ENCODE measurements at regions not wholly inside any gene's neighbourhood (a gene's known extent, or its start where the extent isn't known, plus 50 kb on each side); places are given as distances from the start of the nearest gene placed in this dataset.

- Histone ChIP-seq H3K4me3 (no peak overlapping the region), H3K4me2 (no peak overlapping the region), H4K20me1 (replicated peaks; ENCODE audit: insufficient read depth) (no peaks in the 10 kb centered on the region), H3K9me2 (ENCODE audit: insufficient read depth) (no peaks in the 10 kb centered on the region), H2AFZ (no peak overlapping the region), H3K27ac (ENCODE audit: low read depth) (no peak overlapping the region), H3K4me1 (ENCODE audit: insufficient read depth) (no peaks in the 10 kb centered on the region), H3K27me3 (ENCODE audit: insufficient read depth) (no peaks in the 10 kb centered on the region), H3K79me2 (replicated peaks; ENCODE audit: insufficient read depth) (no peaks in the 10 kb centered on the region), H3F3A (replicated peaks; ENCODE audit: low read depth) (no peaks in the 10 kb centered on the region), H3K36me3 (ENCODE audit: insufficient read depth) (no peaks in the 10 kb centered on the region)
- ATAC-seq (no peak), DNase-seq (ENCODE audit: low spot score) (no peak)
- H3K36me3 Mint-ChIP-seq (ENCODE audit: low read depth): peaks cover 4% of the 10 kb centered on the region; the same call in 2 of the 3 replicates
- H3K9me3 Mint-ChIP-seq: peaks cover 6% of the 10 kb centered on the region; the same call in 2 of the 3 replicates
- H3K27ac Mint-ChIP-seq: no peak overlapping the region
- H3K4me1 Mint-ChIP-seq: no peaks in the 10 kb centered on the region; the same call in 2 of the 3 replicates
- no peak overlapping the region for H3K4me3 Mint-ChIP-seq
- H3K27me3 Mint-ChIP-seq (ENCODE audit: insufficient read depth, low read depth, poor library complexity): no peaks in the 10 kb centered on the region
- no peak for TF ChIP-seq REST (IDR thresholded peaks at IDR 0.05; ENCODE audit: unreplicated experiment)
- TF ChIP-seq ZNF114 (CRISPR knock-in tag; IDR thresholded peaks at IDR 0.05): no peak
- no peak for TF ChIP-seq ZNF331 (CRISPR knock-in tag; IDR thresholded peaks at IDR 0.05; ENCODE audit: low read depth)
- TF ChIP-seq NANOG (IDR thresholded peaks at IDR 0.05; ENCODE audit: borderline replicate concordance): no peak
- TF ChIP-seq CREB1 (CRISPR knock-in tag; IDR thresholded peaks at IDR 0.05; ENCODE audit: low read depth): no peak
- no peak for TF ChIP-seq EZH2phosphoT487 (IDR thresholded peaks at IDR 0.05; ENCODE audit: unreplicated experiment)
- TF ChIP-seq ZNF462 (CRISPR knock-in tag; IDR thresholded peaks at IDR 0.05): no peak
- no peak for TF ChIP-seq ETS1 (IDR thresholded peaks at IDR 0.05)
Measured at GRCh38 chr2:187187519-187187918, 260.5 kb downstream of the CALCRL start.

All from GM23338 (cell line).